Activated naive CD4-positive, alpha-beta T cell treated with anti-CD3 and anti-CD28 coated beads for 36 hours (primary cell): ENCODE measurements at regions not wholly inside any gene's neighbourhood (a gene's known extent, or its start where the extent isn't known, plus 50 kb on each side); places are given as distances from the start of the nearest gene placed in this dataset.
"Not testable (repeated sequence)": the region's sequence is repeated elsewhere in the genome, so short reads cannot be mapped to it uniquely, and the experiment has no call there.

Experiments
- CTCF ChIA-PET: fragments of 350-600 bp; sonication (Branson Sonifier 250); formaldehyde crosslinking; loops from one replicate; lab custom pipeline; 2021; ENCODE audit warnings: antibody characterized with exemption; lab: Charles Lee
- DNase-seq: peaks from one replicate; pipeline ENCODE4 v3.0.0-alpha.2; 2020
- H3K27ac Mint-ChIP-seq: one replicate; pipeline ENCODE4 v1.8.0; 2021; ENCODE audit warnings: mild to moderate bottlenecking, mixed read lengths
- H3K27me3 Mint-ChIP-seq: one replicate; pipeline ENCODE4 v1.8.0; 2021; ENCODE audit warnings: low read depth, mixed read lengths
- H3K36me3 Mint-ChIP-seq: one replicate; pipeline ENCODE4 v1.8.0; 2021; ENCODE audit warnings: low read depth, mixed read lengths
- H3K4me1 Mint-ChIP-seq: one replicate; pipeline ENCODE4 v1.8.0; 2021; ENCODE audit warnings: low read depth, mixed read lengths
- H3K4me3 Mint-ChIP-seq: one replicate; pipeline ENCODE4 v1.8.0; 2021; ENCODE audit warnings: mild to moderate bottlenecking, moderate library complexity, mixed read lengths
- H3K9me3 Mint-ChIP-seq: one replicate; pipeline ENCODE4 v1.8.0; 2021; ENCODE audit warnings: mixed read lengths
- intact Hi-C: fragments of 100-400 bp; cut with micrococcal nuclease; formaldehyde crosslinking; loops from one replicate; pipeline ENCODE4 v1.15.1; 2023

GRCh38 chr4:112954286-112954685 is 95.2 kb upstream of the ANK2 start:
- CTCF ChIA-PET = interaction anchor here (1.2 kb wide), 1 partner anchor 10 kb away, joined by 3 read pairs; no protein-coding TSS in a partner anchor

GRCh38 chr4:112956484-112956896 is 93.0 kb upstream of the ANK2 start:
- no peak overlapping the region for H3K27ac Mint-ChIP-seq
- no peak overlapping the region for H3K4me3 Mint-ChIP-seq
- DNase-seq = no peak
- no peaks in the 10 kb centered on the region for H3K36me3 Mint-ChIP-seq
- no peaks in the 10 kb centered on the region for H3K4me1 Mint-ChIP-seq
- CTCF ChIA-PET = no interaction called here
- intact Hi-C loops = no loop called here
- no peaks in the 10 kb centered on the region for H3K9me3 Mint-ChIP-seq
- peaks cover 6% of the 10 kb centered on the region for H3K27me3 Mint-ChIP-seq

More at GRCh38 chr4:112954286-112954685, 95.2 kb upstream of the ANK2 start:
- no peak for DNase-seq
- Mint-ChIP-seq H3K36me3 (no peaks in the 10 kb centered on the region), H3K9me3 (no peaks in the 10 kb centered on the region), H3K4me1 (no peaks in the 10 kb centered on the region), H3K4me3 (no peak overlapping the region), H3K27me3 (peaks cover 13% of the 10 kb centered on the region), H3K27ac (no peak overlapping the region)
- intact Hi-C loops = loop anchor here (5.0 kb wide), 2 partner anchors 137 to 322 kb away; no protein-coding TSS in a partner anchor

- intact Hi-C loops, DNase-seq, H3K4me1 Mint-ChIP-seq, H3K27me3 Mint-ChIP-seq, H3K27ac Mint-ChIP-seq, CTCF ChIA-PET, H3K4me3 Mint-ChIP-seq, H3K9me3 Mint-ChIP-seq, H3K36me3 Mint-ChIP-seq: not testable (repeated sequence)
Observed at GRCh38 chr4:112957764-112958163, 91.7 kb upstream of the ANK2 start.

GRCh38 chr4:112966701-112967488 is 82.6 kb upstream of the ANK2 start:
- H3K27me3 Mint-ChIP-seq = peaks cover 2% of the 10 kb centered on the region
- no peaks in the 10 kb centered on the region for H3K36me3 Mint-ChIP-seq
- H3K4me1 Mint-ChIP-seq = no peaks in the 10 kb centered on the region
- DNase-seq = no peak
- H3K9me3 Mint-ChIP-seq = peaks cover 10% of the 10 kb centered on the region
- CTCF ChIA-PET = interaction anchor here (0.5 kb wide), 1 partner anchor 17 kb away, joined by 3 read pairs; no protein-coding TSS in a partner anchor
- H3K27ac Mint-ChIP-seq = no peak overlapping the region
- no peak overlapping the region for H3K4me3 Mint-ChIP-seq
- intact Hi-C loops = no loop called here

GRCh38 chr4:112968451-112969159 is 80.8 kb upstream of the ANK2 start:
- H3K36me3 Mint-ChIP-seq = no peaks in the 10 kb centered on the region
- intact Hi-C loops = no loop called here

GRCh38 chr4:112970903-112971302 is 78.5 kb upstream of the ANK2 start:
- no peaks in the 10 kb centered on the region for H3K36me3 Mint-ChIP-seq
- intact Hi-C loops = no loop called here
- CTCF ChIA-PET = interaction anchor here (0.6 kb wide), 1 partner anchor 12 kb away, joined by 5 read pairs; no protein-coding TSS in a partner anchor
- H3K27me3 Mint-ChIP-seq = peaks cover 5% of the 10 kb centered on the region
- no peak overlapping the region for H3K4me3 Mint-ChIP-seq
- no peaks in the 10 kb centered on the region for H3K9me3 Mint-ChIP-seq
- H3K27ac Mint-ChIP-seq = no peak overlapping the region
- no peaks in the 10 kb centered on the region for H3K4me1 Mint-ChIP-seq
- DNase-seq = no peak

More at GRCh38 chr4:112968451-112969159, 80.8 kb upstream of the ANK2 start:
- Mint-ChIP-seq H3K4me1 (no peaks in the 10 kb centered on the region), H3K27ac (no peak overlapping the region), H3K9me3 (peaks cover 10% of the 10 kb centered on the region), H3K4me3 (no peak overlapping the region), H3K27me3 (peaks cover 5% of the 10 kb centered on the region)
- no peak for DNase-seq
- CTCF ChIA-PET = no interaction called here

- CTCF ChIA-PET = no interaction called here
- no peak for DNase-seq
- peaks cover 5% of the 10 kb centered on the region for H3K27me3 Mint-ChIP-seq
- H3K36me3 Mint-ChIP-seq = no peaks in the 10 kb centered on the region
- no peak overlapping the region for H3K27ac Mint-ChIP-seq
- no peaks in the 10 kb centered on the region for H3K9me3 Mint-ChIP-seq
- H3K4me1 Mint-ChIP-seq = no peaks in the 10 kb centered on the region
- intact Hi-C loops = no loop called here
- no peak overlapping the region for H3K4me3 Mint-ChIP-seq
Observed at GRCh38 chr4:112973750-112974251, 75.7 kb upstream of the ANK2 start.

- intact Hi-C loops = no loop called here
- no peak overlapping the region for H3K27ac Mint-ChIP-seq
- DNase-seq = no peak
- no peaks in the 10 kb centered on the region for H3K9me3 Mint-ChIP-seq
- no peaks in the 10 kb centered on the region for H3K4me1 Mint-ChIP-seq
- peaks cover 2% of the 10 kb centered on the region for H3K27me3 Mint-ChIP-seq
- H3K36me3 Mint-ChIP-seq = no peaks in the 10 kb centered on the region
- H3K4me3 Mint-ChIP-seq = no peak overlapping the region
- CTCF ChIA-PET = no interaction called here
Observed at GRCh38 chr4:112975567-112976355, 73.7 kb upstream of the ANK2 start.

GRCh38 chr4:112978691-112979472 is 70.6 kb upstream of the ANK2 start:
- no peaks in the 10 kb centered on the region for H3K4me1 Mint-ChIP-seq
- no peak overlapping the region for H3K27ac Mint-ChIP-seq
- no peak for DNase-seq
- CTCF ChIA-PET = no interaction called here
- peaks cover 4% of the 10 kb centered on the region for H3K27me3 Mint-ChIP-seq
- intact Hi-C loops = no loop called here
- H3K9me3 Mint-ChIP-seq = no peaks in the 10 kb centered on the region
- no peaks in the 10 kb centered on the region for H3K36me3 Mint-ChIP-seq
- H3K4me3 Mint-ChIP-seq = no peak overlapping the region

- H3K4me1 Mint-ChIP-seq = no peaks in the 10 kb centered on the region
- H3K27me3 Mint-ChIP-seq = peaks cover 4% of the 10 kb centered on the region
- H3K27ac Mint-ChIP-seq = no peak overlapping the region
- DNase-seq = no peak
- CTCF ChIA-PET = no interaction called here
- no peaks in the 10 kb centered on the region for H3K36me3 Mint-ChIP-seq
- no peak overlapping the region for H3K4me3 Mint-ChIP-seq
- intact Hi-C loops = no loop called here
- no peaks in the 10 kb centered on the region for H3K9me3 Mint-ChIP-seq
Observed at GRCh38 chr4:112979881-112980421, 69.5 kb upstream of the ANK2 start.

- Mint-ChIP-seq H3K9me3 (no peaks in the 10 kb centered on the region), H3K27me3 (peaks cover 10% of the 10 kb centered on the region), H3K4me3 (no peak overlapping the region), H3K27ac (no peak overlapping the region), H3K4me1 (no peaks in the 10 kb centered on the region), H3K36me3 (no peaks in the 10 kb centered on the region)
- CTCF ChIA-PET = no interaction called here
- no peak for DNase-seq
- intact Hi-C loops = no loop called here
Observed at GRCh38 chr4:112982680-112983079, 66.8 kb upstream of the ANK2 start.
